Stimulated activated CD8-positive, alpha-beta memory T cell treated with anti-CD3 and anti-CD28 coated beads, Interleukin-2, amount 100 ng/mL, for 48 hours (primary cell): ENCODE measurements at regions not wholly inside any gene's neighbourhood (a gene's known extent, or its start where the extent isn't known, plus 50 kb on each side); places are given as distances from the start of the nearest gene placed in this dataset.
"Not testable (repeated sequence)": the region's sequence is repeated elsewhere in the genome, so short reads cannot be mapped to it uniquely, and the experiment has no call there.

Experiments
- DNase-seq, 2 donors: peaks; one replicate each; pipeline ENCODE4 v3.0.0-alpha.2; 2020; ENCODE audit warnings: low read depth in 2 of 2

GRCh38 chr2:61677306-61677705 is 139.2 kb upstream of the XPO1 start:
- no peak for DNase-seq

- DNase-seq, result no peak
Measured at GRCh38 chr2:61675204-61675603, 137.0 kb upstream of the XPO1 start.

DNA sequence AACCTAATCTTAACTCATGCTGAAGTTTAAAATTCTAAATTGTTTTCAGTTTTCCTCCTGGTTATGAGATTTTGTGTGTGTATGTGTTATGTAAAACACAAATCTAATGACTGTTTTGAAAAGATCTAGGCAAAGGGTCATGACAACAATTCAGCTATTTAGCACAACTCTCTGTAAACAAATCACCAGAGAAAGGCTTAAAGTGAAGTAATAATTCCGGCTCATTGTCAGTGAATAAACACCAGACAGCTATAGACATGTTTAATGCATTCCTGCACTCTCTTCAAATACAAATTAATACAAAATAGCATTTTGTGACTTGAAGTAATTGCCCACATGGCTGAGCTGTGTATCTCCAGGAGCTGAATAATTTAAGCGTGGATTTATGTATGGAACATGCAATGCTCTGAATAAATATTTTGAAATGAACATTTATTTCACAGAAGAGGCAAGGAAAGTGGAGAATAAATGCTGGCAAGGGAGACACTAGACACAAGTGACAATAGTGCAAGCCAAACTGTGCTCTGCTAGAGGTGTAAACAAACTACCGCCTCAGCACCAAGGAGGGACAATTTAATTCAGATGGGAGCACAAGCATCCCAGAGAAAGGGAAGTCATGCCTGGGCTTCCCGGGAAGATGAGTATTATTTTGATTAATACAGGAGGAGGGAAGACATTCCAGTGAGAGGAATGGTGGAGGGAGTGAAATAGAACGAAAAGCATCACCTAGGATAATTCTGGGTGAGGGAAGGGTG is 133.6 kb upstream of the XPO1 start:
- no peak for DNase-seq

DNA sequence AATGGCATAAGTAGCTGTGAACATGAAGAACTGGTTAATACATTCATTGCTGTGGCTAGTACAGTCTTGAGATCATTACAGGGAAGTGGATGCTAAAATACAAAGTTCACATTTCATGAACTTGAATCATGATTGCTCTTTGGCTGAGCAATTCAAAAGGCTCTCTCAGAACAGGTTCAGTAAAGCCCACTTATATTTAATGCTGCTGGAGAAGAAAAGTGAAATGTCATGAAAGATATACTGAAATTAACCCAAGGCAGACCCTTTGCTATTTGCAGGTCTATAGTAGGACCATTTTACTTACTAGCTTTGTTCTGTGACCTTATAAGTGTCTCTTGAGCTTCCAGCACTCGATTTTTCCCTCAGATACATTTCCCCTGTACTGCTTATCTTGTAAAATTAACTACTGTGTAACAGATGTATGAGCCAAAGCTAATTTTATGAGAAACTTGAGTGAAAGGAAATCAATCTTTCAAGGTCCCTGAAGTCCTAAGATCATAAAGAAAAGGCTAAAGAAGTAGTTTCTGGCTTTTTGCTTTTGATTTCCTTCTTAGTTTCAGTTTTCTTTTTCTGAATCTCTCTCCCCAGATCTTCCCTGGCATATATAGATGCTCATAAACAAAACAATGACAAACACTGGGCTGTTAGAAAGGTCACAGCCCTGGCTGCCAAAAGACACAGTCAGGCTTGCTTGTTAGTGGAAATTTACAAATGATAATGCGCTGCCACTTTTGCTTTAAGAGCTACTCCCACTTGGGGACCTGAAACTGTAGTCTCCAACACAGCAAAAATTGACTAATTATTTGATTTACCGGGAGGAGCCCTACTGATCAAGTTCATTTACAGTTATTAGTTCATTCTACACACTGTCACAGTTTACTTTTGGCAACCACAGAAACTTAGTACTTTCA is 132.7 kb upstream of the XPO1 start:
- DNase-seq, result no peak

DNA sequence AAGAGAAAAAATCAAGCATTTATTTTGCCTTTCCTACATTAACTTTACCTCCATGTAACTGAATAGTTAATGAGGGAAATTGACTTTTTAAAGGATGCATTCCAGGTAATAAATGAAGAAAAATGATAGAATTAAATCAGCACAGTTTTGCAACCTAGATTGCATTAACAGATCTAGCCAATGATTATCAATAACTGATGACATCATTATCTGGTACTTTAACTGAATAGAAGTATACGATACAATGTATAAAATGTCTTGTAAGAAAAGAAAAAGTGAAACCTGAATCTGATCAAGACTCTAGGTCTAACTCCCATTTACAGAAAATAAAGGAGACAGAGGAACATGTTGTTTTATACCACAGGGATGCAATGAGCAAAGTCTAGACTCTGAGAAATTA is 126.0 kb upstream of the XPO1 start:
- DNase-seq, result no peak

GRCh38 chr2:61662990-61663389 is 124.8 kb upstream of the XPO1 start:
- no peak for DNase-seq

GRCh38 chr2:61660511-61661388 is 122.6 kb upstream of the XPO1 start:
- DNase-seq, result no peak

DNA sequence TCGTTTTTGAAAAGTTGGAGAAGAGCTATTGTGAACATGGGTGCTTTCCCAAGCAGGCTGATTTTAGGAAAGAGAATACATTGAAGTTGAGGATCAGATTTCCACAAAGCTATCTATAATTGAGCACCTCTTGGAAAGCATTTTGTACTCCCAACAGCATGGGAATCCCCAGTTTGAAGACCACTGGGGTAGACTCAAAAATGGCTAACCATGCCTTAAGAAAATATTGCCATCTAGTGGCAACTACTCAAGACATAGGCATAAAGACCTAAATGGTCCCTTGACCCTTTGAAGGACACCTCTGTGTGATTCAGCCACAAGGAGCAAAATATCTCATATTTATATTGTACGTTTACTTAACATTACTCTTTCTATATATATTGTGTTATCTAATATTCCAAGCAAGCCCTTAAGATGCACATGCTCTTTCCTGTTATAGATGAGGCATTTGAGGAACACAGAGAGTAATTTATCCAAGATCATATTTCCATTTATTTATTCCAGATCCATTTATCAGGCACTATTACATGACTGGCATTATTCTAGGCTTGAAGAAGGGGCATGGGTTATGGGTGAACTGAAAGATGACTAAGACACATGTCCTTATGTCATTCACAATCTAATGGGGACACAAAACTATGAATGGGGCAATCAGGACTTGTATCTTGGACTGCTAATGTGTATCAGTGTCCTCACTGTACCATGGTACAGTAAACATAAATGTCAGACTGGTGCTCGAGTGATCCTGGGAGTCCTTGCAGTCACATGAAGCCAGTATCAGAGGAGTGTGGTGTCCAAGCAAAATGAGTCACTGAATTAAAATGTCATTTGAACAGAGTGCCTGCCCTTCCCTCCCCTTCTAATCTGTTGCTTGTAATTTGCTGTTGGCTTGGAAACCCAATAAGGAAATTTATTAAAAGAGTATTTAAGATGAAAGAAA is 121.0 kb upstream of the XPO1 start:
- DNase-seq, result no peak

- DNase-seq, result not testable (repeated sequence)
Measured at GRCh38 chr2:61649946-61650345, 111.8 kb upstream of the XPO1 start.

DNA sequence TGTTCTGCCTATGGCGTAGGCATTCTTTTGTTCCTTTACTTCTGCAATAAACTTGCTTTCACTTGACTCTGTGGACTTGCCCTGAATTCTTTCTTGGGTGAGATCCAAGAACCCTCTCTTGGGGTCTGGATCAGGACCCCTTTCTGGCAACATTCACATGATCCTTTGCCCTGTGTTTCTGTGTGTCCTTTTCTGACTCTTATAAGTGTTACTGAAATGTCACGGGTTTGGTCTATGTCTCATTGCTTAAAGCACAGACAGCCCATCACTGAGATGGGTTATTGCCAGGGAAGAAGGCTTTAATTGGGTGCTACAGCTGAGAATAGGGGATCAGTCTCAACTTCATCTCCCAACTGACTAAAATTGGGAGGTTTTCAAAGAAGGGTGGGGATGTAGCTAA is 110.9 kb upstream of the XPO1 start:
- no peak for DNase-seq

GRCh38 chr2:61647044-61647443 is 108.9 kb upstream of the XPO1 start:
- DNase-seq, result no peak

GRCh38 chr2:61645911-61646310 is 107.8 kb upstream of the XPO1 start:
- no peak for DNase-seq

DNA sequence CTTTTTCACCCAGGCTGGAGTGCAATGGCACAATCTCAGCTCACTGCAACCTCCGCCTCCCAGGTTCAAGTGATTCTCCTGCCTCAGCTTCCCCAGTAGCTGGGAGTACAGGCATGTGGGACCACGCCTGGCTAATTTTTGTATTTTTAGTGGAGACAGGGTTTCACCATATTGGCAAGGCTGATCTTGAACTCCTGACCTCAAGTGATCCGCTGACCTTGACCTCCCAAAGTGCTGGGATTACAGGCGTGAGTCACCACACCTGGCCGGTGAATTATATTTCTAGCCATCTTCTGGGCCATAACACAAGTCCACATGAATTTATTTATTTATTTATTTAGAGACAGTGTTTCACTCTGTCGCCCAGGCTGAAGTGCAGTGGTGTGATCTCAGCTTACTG is 105.0 kb upstream of the XPO1 start:
- DNase-seq, result not testable (repeated sequence)

- DNase-seq, result no peak
Measured at GRCh38 chr2:61640406-61640805, 102.2 kb upstream of the XPO1 start.

GRCh38 chr2:61639721-61640120 is 101.6 kb upstream of the XPO1 start:
- no peak for DNase-seq

- DNase-seq, result no peak
Measured at GRCh38 chr2:61636686-61637085, 98.5 kb upstream of the XPO1 start.

GRCh38 chr2:61634512-61634911 is 96.4 kb upstream of the XPO1 start:
- DNase-seq, result no peak

DNA sequence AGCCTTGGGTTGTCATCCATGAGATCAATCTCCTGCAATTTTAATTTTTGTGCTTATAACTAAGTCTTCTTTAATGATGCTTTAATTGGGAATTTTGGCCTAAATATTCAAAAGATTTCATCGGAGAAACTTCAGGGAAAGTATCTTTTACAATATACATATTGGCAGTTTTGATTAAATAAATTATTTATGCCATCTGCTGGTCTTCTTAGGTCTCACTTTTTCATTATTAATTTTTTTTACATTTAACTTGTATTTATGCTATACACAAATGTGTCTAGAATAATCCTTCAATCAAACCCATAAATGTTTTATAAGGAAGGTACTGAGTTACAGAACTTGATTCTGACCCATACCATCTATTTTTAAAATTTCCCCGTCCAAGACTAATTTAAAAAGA is 95.1 kb upstream of the XPO1 start:
- no peak for DNase-seq

DNA sequence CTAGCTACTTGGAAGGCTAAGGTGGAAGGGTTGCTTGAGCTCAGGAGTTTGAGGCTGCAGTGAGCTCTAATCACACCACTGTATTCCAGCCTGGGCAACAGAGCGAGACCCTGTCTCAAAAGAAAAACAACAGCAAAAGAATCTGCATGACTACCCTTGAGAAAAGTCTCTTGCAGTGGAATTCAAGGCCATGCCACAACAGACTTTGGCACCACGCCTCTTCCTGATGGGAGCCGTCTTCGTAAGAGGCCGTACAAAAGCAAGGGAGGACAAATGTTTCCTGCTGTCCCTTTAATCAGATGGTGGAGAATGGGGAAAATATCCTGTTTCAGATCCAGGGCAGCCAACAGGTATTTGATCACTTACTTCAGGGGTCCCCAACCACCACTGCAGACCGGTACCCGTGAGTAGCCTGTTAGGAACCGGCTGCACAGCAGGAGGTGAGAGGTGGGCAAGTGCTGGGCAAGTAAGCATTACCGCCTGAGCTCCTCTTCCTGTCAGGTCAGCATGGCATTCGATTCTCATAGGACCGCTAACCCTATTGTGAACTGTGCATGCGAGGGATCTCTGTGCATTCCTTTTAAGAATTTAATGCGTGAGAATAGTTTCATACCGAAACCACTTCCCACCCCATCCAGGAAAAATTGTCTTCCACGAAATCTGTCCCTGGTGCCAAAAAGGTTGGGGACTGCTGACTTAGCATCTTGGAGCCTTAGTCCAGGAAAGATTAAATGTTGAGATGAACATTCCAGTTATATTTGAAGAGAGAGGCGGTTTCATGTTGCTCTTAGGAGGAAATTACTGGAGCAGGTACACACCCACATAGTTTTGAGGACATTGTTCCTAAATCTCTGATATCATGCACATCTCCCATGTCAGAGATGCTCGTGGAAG is 94.4 kb upstream of the XPO1 start:
- no peak for DNase-seq

DNA sequence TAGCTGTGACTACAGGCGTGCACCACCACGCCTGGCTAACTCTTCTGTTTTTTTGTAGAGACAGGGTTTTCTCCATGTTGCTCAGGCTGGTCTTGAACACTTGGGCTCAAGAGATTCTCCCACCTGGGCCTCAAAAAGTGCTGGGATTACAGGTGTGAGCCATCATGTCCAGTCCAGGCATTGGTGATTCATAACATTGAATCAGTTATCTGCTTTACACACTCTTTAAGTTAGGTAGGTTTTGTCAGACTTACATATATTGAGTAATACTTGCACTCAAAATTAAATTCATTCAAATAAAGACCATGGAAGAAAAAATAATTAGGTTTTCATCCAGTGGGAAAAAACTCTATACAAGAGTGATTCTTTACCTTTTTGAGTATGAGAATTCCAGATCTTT is 93.2 kb upstream of the XPO1 start:
- DNase-seq, result no peak
